ENCODE measurements at regions not wholly inside any gene's neighbourhood (a gene's known extent, or its start where the extent isn't known, plus 50 kb on each side); places are given as distances from the start of the nearest gene placed in this dataset.

DNA sequence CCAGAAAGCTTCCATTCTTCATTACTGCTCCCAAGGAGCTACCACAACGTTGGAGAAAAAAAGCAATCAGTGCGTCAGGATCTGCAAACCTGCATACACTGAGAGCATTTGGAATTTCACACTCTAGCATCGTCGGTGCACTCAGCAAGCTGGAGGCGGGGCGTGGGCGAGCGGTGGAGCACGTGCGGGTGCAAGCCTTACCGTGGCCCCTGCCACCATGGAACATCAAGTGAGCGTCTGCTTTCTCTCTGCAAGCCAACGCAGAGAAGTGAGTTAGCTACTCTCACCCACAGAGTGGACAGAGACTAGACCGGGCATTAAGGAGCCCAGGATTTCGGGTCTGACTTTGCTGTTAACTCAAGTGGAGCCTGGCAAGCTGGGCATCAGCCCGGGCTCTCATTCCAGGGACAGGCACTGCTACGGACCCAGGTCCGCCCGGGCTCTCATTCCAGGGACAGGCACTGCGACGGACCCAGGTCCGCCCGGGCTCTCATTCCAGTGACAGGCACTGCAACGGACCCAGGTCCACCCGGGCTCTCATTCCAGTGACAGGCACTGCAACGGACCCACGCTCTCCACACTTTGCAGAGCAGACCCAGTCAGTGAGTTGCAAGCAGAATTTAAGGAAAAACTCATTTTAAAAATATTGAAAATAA, 124.1 kb upstream of the SPACA7 start:
- TF ChIP-seq, protein P1, sequence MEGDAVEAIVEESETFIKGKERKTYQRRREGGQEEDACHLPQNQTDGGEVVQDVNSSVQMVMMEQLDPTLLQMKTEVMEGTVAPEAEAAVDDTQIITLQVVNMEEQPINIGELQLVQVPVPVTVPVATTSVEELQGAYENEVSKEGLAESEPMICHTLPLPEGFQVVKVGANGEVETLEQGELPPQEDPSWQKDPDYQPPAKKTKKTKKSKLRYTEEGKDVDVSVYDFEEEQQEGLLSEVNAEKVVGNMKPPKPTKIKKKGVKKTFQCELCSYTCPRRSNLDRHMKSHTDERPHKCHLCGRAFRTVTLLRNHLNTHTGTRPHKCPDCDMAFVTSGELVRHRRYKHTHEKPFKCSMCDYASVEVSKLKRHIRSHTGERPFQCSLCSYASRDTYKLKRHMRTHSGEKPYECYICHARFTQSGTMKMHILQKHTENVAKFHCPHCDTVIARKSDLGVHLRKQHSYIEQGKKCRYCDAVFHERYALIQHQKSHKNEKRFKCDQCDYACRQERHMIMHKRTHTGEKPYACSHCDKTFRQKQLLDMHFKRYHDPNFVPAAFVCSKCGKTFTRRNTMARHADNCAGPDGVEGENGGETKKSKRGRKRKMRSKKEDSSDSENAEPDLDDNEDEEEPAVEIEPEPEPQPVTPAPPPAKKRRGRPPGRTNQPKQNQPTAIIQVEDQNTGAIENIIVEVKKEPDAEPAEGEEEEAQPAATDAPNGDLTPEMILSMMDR (IDR thresholded peaks at IDR 0.05), result no peak
- no peaks in the 10 kb centered on the region for H3K36me3 ChIP-seq (ENCODE audit: insufficient read depth, low read length)
- DNase-seq, result no peak
- no peaks in the 10 kb centered on the region for H3K4me1 Mint-ChIP-seq (ENCODE audit: low read depth)
- H3K27ac ChIP-seq (ENCODE audit: low read depth in 1 of 2, low read length in 2 of 2), result no peak overlapping the region
- POLR2A ChIA-PET, result no interaction called here
- peaks cover 0 to 61% of the 10 kb centered on the region in 2 experiments for H3K9me3 ChIP-seq (ENCODE audit: control insufficient read depth in 1 of 2, insufficient read depth in 1 of 2, low read length in 2 of 2)
- CTCF ChIA-PET, result no interaction called here
- no peaks in the 10 kb centered on the region for H3K36me3 Mint-ChIP-seq (ENCODE audit: low read depth)
- H3K27me3 ChIP-seq (ENCODE audit: control insufficient read depth in 1 of 2, insufficient read depth in 2 of 2, low read length in 2 of 2), result peaks cover 0 to 5% of the 10 kb centered on the region in 2 experiments
- no peak overlapping the region for H3K4me3 ChIP-seq (ENCODE audit: low read length)
- no peak for ATAC-seq (ENCODE audit: poor library complexity)
- H3K4me1 ChIP-seq (ENCODE audit: insufficient read depth, low read length), result no peaks in the 10 kb centered on the region
- no peaks in the 10 kb centered on the region for H3K9me3 Mint-ChIP-seq
- H3K27ac Mint-ChIP-seq, result no peak overlapping the region
- H3K27me3 Mint-ChIP-seq, result peaks cover 15% of the 10 kb centered on the region
- H3K4me3 Mint-ChIP-seq, result no peak overlapping the region
- intact Hi-C loops (cut with DNase I, micrococcal nuclease), result no loop called here

DNA sequence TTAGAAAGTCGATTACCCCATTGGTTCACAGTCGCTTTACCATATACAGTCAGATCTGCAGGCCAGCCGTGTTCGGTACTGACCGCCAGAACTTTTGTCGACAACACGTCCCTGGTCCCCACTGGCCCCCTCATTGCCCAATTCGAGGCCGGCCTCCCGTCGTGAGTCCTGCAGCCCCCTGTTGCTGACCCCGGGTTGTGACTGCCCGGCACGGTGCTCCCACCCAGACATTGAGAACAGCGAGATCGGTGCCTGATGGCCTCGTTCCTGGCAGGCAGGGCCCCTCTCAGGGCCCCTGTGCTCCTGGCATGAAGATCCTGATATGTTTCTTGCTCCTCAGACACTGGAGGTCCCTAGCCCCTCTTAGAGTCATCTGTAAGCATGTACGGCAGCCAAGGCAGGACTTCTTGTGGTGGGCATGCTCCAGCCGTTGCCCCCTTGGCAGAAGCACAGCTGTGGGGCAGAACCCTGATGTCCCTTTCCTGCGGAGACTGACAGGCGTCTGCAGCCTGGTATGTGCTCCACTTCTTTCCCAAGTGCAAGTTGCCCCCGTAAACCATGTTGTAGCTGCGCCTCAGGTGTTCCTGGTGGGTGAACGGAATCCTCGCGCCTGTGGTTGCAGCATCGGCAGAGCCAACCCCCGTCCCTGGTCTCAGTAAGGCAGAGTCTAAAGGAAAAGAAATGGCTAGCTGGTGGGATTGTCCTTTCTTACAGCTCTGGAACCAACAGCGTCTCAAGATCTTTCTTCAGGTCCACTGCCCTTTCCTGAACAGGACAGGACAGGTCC, 123.2 kb upstream of the SPACA7 start:
- Mint-ChIP-seq H3K4me1 (ENCODE audit: low read depth) (no peaks in the 10 kb centered on the region), H3K27ac (no peak overlapping the region), H3K27me3 (peaks cover 15% of the 10 kb centered on the region), H3K4me3 (no peak overlapping the region), H3K36me3 (ENCODE audit: low read depth) (no peaks in the 10 kb centered on the region), H3K9me3 (no peaks in the 10 kb centered on the region)
- POLR2A ChIA-PET, result no interaction called here
- DNase-seq (no peak), ATAC-seq (ENCODE audit: poor library complexity) (no peak)
- Histone ChIP-seq H3K4me1 (ENCODE audit: insufficient read depth, low read length) (no peaks in the 10 kb centered on the region), H3K4me3 (ENCODE audit: low read length) (no peak overlapping the region), H3K27ac (ENCODE audit: low read depth in 1 of 2, low read length in 2 of 2) (no peak overlapping the region), H3K27me3 (ENCODE audit: control insufficient read depth in 1 of 2, insufficient read depth in 2 of 2, low read length in 2 of 2) (peaks cover 0 to 5% of the 10 kb centered on the region in 2 experiments), H3K9me3 (ENCODE audit: control insufficient read depth in 1 of 2, insufficient read depth in 1 of 2, low read length in 2 of 2) (peaks cover 0 to 62% of the 10 kb centered on the region in 2 experiments), H3K36me3 (ENCODE audit: insufficient read depth, low read length) (no peaks in the 10 kb centered on the region)
- TF ChIP-seq, protein P1 (IDR thresholded peaks at IDR 0.05), result no peak
- intact Hi-C loops (cut with DNase I, micrococcal nuclease), result no loop called here
- CTCF ChIA-PET, result no interaction called here

DNA sequence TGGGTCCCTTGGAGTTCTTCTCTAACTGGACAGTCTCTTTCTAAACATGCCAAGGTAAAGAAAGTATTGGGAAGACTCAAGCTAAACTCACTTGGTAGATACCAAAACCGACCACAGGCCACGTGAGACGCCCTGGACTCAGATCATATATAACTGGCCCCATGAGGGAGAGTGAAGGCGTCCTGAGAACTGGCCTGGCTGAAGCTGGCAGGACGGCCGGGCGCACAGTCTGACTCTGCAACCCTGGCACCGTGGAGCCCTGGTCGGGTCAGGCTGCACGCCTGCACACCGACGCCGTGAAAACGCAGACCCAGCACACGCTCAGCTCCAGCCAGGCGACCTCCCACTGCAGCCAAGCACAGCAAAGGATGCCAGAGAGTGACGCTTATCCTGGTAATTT, 122.5 kb upstream of the SPACA7 start:
- TF ChIP-seq, protein P1 (IDR thresholded peaks at IDR 0.05), result no peak
- ChIA-PET CTCF (no interaction called here), POLR2A (no interaction called here)
- intact Hi-C loops (cut with DNase I, micrococcal nuclease), result no loop called here
- no peak overlapping the region for H3K27ac ChIP-seq (ENCODE audit: low read depth in 1 of 2, low read length in 2 of 2)
- H3K4me3 Mint-ChIP-seq, result no peak overlapping the region
- H3K4me3 ChIP-seq (ENCODE audit: low read length), result no peak overlapping the region
- ATAC-seq (ENCODE audit: poor library complexity) (no peak), DNase-seq (no peak)
- no peaks in the 10 kb centered on the region for H3K36me3 Mint-ChIP-seq (ENCODE audit: low read depth)
- no peak overlapping the region for H3K27ac Mint-ChIP-seq
- no peaks in the 10 kb centered on the region for H3K4me1 Mint-ChIP-seq (ENCODE audit: low read depth)
- H3K27me3 Mint-ChIP-seq, result peaks cover 15% of the 10 kb centered on the region
- no peaks in the 10 kb centered on the region for H3K4me1 ChIP-seq (ENCODE audit: insufficient read depth, low read length)
- no peaks in the 10 kb centered on the region for H3K9me3 Mint-ChIP-seq
- H3K9me3 ChIP-seq (ENCODE audit: control insufficient read depth in 1 of 2, insufficient read depth in 1 of 2, low read length in 2 of 2), result peaks cover 0 to 57% of the 10 kb centered on the region in 2 experiments
- no peaks in the 10 kb centered on the region for H3K36me3 ChIP-seq (ENCODE audit: insufficient read depth, low read length)
- peaks cover 0 to 5% of the 10 kb centered on the region in 2 experiments for H3K27me3 ChIP-seq (ENCODE audit: control insufficient read depth in 1 of 2, insufficient read depth in 2 of 2, low read length in 2 of 2)

Measured in CD4-positive, alpha-beta T cell (primary cell).